Chondrocyte (in vitro differentiated cells): ENCODE measurements at regions not wholly inside any gene's neighbourhood (a gene's known extent, or its start where the extent isn't known, plus 50 kb on each side); places are given as distances from the start of the nearest gene placed in this dataset.

ENCODE experiments used
- DNase-seq: peaks from one replicate; pipeline ENCODE4 v3.0.0; 2021; ENCODE audit warnings: mixed read lengths, low spot score
- H3K27ac Mint-ChIP-seq: one replicate; pipeline ENCODE4 v1.8.0; 2021; ENCODE audit warnings: mild to moderate bottlenecking, moderate library complexity, mixed read lengths; ENCODE audit not compliant: unreplicated experiment
- H3K27me3 Mint-ChIP-seq: 2 replicates; pipeline ENCODE4 v1.8.0; 2021; ENCODE audit warnings: low read depth, mixed read lengths
- H3K36me3 Mint-ChIP-seq: 2 replicates; pipeline ENCODE4 v1.8.0; 2021; ENCODE audit warnings: low read depth, mixed read lengths
- H3K4me1 Mint-ChIP-seq: 2 replicates; pipeline ENCODE4 v1.8.0; 2021; ENCODE audit warnings: low read depth, mild to moderate bottlenecking, mixed read lengths
- H3K4me3 Mint-ChIP-seq: one replicate; pipeline ENCODE4 v1.8.0; 2021; ENCODE audit warnings: mild to moderate bottlenecking, moderate library complexity, mixed read lengths; ENCODE audit not compliant: unreplicated experiment
- H3K9me3 Mint-ChIP-seq: 2 replicates; pipeline ENCODE4 v1.8.0; 2021; ENCODE audit warnings: low read depth, mixed read lengths
- CTCF ChIP-seq: fragments of 200-600 bp; sonication (generic); IDR thresholded peaks from 2 replicates; pipeline ENCODE4 v1.5.0; 2021; ENCODE audit warnings: antibody characterized with exemption, mild to moderate bottlenecking, moderate library complexity

- no peaks in the 10 kb centered on the region for H3K9me3 Mint-ChIP-seq
- no peak for DNase-seq
- H3K27ac Mint-ChIP-seq, result no peak overlapping the region
Observed at GRCh38 chr4:19375931-19376330, 875.8 kb upstream of the SLIT2 start.

GRCh38 chr4:19375136-19375804, 876.4 kb upstream of the SLIT2 start:
- H3K4me1 Mint-ChIP-seq, result no peaks in the 10 kb centered on the region
- no peaks in the 10 kb centered on the region for H3K9me3 Mint-ChIP-seq
- H3K36me3 Mint-ChIP-seq, result no peaks in the 10 kb centered on the region
- peaks cover 2% of the 10 kb centered on the region for H3K27me3 Mint-ChIP-seq
- H3K4me3 Mint-ChIP-seq, result no peak overlapping the region
- TF ChIP-seq CTCF, result no peak
- DNase-seq, result no peak
- no peak overlapping the region for H3K27ac Mint-ChIP-seq

More at GRCh38 chr4:19375931-19376330, 875.8 kb upstream of the SLIT2 start:
- peaks cover 2% of the 10 kb centered on the region for H3K27me3 Mint-ChIP-seq
- no peak for TF ChIP-seq CTCF
- H3K36me3 Mint-ChIP-seq, result no peaks in the 10 kb centered on the region
- peaks cover 3% of the 10 kb centered on the region for H3K4me1 Mint-ChIP-seq
- H3K4me3 Mint-ChIP-seq, result no peak overlapping the region

- TF ChIP-seq CTCF, result no peak
- H3K4me1 Mint-ChIP-seq, result no peaks in the 10 kb centered on the region
- H3K36me3 Mint-ChIP-seq, result no peaks in the 10 kb centered on the region
- H3K27me3 Mint-ChIP-seq, result peaks cover 4% of the 10 kb centered on the region
- H3K4me3 Mint-ChIP-seq, result no peak overlapping the region
- H3K9me3 Mint-ChIP-seq, result no peaks in the 10 kb centered on the region
- DNase-seq, result no peak
- no peak overlapping the region for H3K27ac Mint-ChIP-seq
Observed at GRCh38 chr4:19372390-19372789, 879.3 kb upstream of the SLIT2 start.

- Mint-ChIP-seq H3K36me3 (no peaks in the 10 kb centered on the region), H3K4me1 (no peaks in the 10 kb centered on the region), H3K27me3 (peaks cover 2% of the 10 kb centered on the region), H3K9me3 (no peaks in the 10 kb centered on the region), H3K4me3 (no peak overlapping the region), H3K27ac (no peak overlapping the region)
- DNase-seq, result no peak
- no peak for TF ChIP-seq CTCF
Observed at GRCh38 chr4:19368800-19369199, 882.9 kb upstream of the SLIT2 start.

- no peak for TF ChIP-seq CTCF
- Mint-ChIP-seq H3K4me1 (no peaks in the 10 kb centered on the region), H3K4me3 (no peak overlapping the region), H3K27me3 (peaks cover 2% of the 10 kb centered on the region), H3K27ac (no peak overlapping the region), H3K36me3 (no peaks in the 10 kb centered on the region), H3K9me3 (no peaks in the 10 kb centered on the region)
- DNase-seq, result no peak
Observed at GRCh38 chr4:19366916-19367315, 884.8 kb upstream of the SLIT2 start.
